GM12892 (cell line): ENCODE measurements at regions not wholly inside any gene's neighbourhood (a gene's known extent, or its start where the extent isn't known, plus 50 kb on each side); places are given as distances from the start of the nearest gene placed in this dataset.

Experiments used
- POLR2A ChIP-seq: IDR thresholded peaks from 2 replicates; pipeline ENCODE4 v1.6.1; 2011; ENCODE audit warnings: low read depth, low read length, control low read depth
- POLR2AphosphoS5 ChIP-seq: IDR thresholded peaks from 2 replicates; pipeline ENCODE4 v1.6.1; 2011; ENCODE audit warnings: low read depth, low read length, control low read depth
- TAF1 ChIP-seq: IDR thresholded peaks from 2 replicates; pipeline ENCODE4 v1.6.1; 2011; ENCODE audit warnings: low read depth, mild to moderate bottlenecking, control low read depth, low read length, borderline replicate concordance

DNA sequence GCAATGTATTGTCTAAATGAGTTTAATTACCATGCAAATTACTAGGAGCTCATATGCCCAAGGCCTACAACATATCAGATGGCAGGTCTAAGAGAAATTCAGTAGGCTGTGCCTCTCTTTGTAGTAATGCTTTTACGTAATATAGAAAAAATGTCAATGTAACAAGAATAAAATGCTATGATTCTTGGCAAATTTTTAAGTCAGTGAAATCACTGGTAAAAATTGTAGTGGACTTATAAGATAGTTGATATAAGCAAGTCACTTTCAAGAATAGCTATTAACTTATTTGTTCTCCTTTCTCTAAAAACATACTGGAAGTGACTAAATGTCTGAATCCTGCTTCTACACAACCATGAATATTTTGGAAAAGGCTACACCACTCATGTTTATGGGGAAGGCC is 707.8 kb downstream of the TUSC7 start:
- no peak for TF ChIP-seq POLR2A
- no peak for TF ChIP-seq POLR2AphosphoS5
- no peak for TF ChIP-seq TAF1
